ENCODE measurements at regions not wholly inside any gene's neighbourhood (a gene's known extent, or its start where the extent isn't known, plus 50 kb on each side); places are given as distances from the start of the nearest gene placed in this dataset.

DNA sequence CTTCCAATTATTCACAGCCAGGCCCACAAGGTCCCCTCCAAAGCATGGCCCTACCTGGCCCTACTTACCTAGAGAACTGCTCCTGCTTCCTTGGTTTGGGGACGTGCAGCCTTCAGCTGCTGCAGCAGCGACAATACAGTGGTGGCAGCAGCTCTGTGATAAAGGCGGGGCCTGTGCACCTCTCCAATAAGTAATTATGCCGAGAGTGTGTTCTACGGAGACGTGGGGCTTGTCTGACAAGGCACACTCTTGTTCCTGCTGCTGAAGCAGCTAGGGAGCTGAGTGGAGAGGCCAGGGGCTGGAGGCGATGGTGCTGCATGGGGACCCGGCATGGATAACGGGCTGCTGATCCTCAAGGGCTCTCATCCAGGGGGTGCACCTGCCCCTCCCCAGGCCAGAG lies 98.0 kb upstream of the THY1 start:
- DNase-seq, result no peak

GRCh38 chr11:119520400-119520799 lies 97.4 kb upstream of the THY1 start:
- DNase-seq, result no peak

DNA sequence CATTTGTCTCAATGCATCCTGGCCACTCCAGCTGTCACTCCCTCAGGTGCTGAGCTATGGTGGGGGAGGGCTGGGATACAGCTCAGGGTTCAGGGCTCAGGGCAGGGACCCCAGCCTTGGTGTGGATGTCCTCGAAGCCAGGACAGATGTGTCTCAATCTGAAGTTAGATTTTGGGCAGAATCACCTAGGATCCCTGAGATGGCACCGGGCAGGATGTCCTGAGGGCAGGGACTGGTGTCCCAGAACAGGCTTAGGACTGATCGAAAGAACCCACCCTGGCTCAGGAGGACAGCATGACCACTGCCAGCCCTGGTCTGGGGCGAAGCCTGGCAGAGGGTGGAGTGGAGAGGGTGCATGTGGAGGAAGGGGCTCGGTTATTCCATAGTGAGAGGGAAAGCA lies 96.8 kb upstream of the THY1 start:
- DNase-seq, result no peak

DNA sequence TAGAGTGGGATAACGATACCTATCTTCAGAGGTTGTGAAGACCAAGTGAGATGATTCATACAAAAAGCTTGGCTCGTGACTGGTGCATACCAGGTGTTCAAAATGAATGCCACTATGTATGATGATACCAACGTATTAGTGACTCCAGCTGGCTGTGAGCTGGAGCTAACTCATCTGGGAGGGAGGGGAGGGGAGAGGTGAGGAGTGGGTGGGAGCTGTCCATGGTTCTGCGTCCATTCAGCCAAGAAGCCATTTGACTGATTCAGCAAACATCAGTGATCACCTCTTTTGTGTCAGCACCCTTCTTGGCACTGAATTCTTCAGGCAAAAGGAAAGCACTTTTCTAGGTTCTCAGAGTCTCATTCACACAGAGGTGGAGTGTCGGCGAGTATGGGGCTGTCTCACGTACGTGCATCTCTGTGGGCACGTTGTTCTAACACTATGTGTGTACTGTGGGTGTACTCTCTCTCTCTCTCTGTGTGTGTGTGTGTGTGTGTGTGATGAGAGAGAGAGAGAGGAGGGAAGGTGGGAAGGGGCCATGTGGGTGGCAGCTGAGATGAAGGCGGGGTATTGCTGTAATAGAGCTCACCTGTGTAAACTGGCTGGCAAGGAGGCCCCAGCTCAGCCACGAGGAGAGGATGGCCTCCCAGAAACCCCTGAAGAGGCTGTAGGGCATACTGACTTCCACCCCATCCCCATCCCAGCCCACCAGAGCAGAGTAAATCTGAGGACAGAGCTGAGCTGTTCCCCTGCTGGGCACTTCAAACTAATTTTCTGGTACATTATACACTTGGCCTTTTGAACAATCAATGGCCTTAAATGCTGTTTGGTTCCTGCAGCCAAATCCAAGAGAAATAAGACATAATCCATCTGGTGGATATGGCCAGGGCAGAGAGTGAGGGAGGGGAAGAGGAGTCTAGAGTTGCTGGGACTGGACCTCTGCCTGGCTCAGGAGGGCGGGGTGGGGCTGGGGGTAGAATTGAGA lies 96.1 kb upstream of the THY1 start:
- DNase-seq, result peak; percentile 70

DNA sequence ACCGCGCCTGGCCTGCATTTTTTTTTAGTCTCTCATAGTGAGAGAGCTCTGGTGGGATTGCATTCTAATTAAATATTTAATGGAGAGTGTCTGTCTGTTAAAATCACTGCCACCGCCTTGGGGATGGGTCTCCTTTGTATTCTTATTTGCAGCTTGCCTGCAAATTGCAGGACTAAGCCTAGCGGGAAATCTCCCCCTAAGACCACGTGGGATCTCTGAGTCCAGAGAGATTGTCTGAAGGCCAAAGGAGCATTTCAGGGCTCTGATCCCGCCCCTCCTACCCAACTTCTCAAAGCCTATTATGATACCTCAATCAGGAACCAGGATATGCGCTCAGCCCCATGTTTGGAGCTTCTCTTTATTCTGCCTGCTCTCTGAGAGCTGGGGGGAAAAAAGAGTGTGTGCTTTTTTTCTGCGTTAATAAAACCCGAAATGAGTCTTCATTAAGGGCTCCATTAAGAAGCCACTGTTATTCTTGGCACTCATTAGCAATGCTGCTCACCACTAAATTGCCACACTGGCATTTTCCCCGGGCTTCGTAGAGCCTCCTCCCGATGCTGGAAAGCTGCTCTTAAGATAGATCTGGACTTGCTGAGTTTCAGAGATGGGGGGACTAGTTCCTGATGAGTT lies 92.9 kb upstream of the THY1 start:
- DNase-seq, result no peak

GRCh38 chr11:119513806-119514170 lies 90.8 kb upstream of the THY1 start:
- DNase-seq, result no peak

GRCh38 chr11:119513131-119513805 lies 90.3 kb upstream of the THY1 start:
- no peak for DNase-seq

GRCh38 chr11:119512369-119512768 lies 89.4 kb upstream of the THY1 start:
- DNase-seq, result no peak

GRCh38 chr11:119511614-119512306 lies 88.8 kb upstream of the THY1 start:
- DNase-seq, result no peak

- DNase-seq, result no peak
These were observed 87.0 kb upstream of the THY1 start for GRCh38 chr11:119509969-119510401.

DNA sequence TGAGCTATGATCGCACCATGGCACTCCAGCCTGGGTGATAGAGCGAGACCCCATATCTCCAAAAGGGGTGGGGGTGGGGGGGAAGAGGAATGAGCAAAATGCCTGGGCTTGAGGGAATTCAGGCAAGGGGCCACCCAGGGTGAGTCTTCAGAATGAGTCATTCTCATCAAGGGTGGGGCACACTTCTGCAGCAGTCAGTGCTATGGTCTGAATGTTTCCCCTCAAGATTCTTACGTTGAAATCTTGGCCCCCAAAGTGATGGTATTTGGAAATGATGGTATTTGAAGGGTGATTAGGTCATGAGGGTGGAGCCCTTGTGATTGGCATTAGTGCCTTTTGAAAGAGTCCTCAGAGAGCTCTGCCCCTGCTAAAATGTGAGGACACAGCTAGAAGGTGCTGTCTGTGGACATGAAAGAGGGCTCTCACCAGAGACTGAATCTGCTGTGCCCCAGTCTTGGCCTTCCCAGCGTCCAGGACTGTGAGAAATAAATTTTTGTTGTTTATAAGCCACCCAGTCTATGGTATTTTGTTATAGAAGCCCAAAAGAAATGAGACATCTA lies 86.4 kb upstream of the THY1 start:
- DNase-seq, result no peak

- DNase-seq, result no peak
These were observed 83.5 kb upstream of the THY1 start for GRCh38 chr11:119506436-119506835.

DNA sequence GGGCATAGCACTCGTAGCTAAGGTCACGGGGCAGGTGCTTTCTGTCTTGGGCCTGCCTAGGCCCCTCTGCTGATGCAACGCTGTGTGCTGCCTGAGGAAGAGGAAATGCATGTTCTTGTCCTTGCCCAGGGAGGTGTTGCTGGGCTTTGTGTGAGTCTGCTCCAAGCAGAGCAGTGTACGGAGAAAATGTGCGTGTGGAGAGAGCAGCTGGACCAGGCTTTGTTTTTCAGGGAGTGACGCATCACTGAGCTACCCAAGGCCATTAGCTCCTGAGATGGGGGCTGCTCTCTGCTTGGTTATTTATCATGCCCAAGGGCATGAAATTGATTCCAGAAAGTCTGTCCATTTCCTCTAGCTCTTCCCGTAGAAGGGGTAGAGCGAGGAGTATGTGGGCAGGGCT lies 82.9 kb upstream of the THY1 start:
- DNase-seq, result no peak

- no peak for DNase-seq
These were observed 82.1 kb upstream of the THY1 start for GRCh38 chr11:119505071-119505470.

DNA sequence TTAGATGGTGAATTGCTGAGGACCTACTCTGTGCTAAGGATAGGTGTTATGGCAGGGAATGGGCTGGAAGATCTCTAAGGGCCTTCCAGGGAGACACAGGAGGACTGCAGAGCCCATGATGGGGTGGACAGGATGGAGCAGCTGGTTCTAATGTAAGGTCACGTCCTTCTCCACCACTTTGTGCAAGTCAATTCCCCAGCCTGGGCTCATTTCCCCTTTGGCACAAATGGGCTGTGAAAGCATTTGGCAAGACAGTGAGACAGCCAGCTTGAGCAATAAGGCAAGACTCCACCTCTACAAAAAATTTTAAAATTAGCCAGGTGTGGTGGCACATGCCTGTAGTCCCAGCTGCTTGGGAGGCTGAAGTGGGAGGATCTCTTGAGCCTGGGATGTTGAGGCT lies 81.4 kb upstream of the THY1 start:
- DNase-seq, result no peak

- no peak for DNase-seq
These were observed 78.9 kb upstream of the THY1 start for GRCh38 chr11:119501777-119502405.

DNA sequence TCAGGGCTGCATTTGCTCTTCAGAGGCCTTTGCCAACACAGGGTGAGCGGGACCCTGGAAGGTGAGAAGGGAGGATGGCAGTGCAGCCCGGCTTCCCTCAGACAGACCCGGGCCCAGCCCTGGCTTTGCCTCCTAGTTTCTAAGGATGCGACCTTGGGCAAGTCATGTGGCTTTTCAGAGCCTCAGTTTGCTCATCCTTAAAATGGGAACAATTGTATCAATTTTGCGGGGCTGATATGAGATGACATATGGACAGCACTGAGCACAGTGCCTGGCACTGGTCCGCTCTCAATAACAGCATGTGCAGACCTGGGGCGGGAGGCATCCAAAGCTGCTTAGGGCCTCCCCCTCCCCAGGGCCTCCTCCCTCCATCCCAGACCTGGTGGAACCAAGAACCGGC lies 74.7 kb upstream of the THY1 start:
- no peak for DNase-seq

DNA sequence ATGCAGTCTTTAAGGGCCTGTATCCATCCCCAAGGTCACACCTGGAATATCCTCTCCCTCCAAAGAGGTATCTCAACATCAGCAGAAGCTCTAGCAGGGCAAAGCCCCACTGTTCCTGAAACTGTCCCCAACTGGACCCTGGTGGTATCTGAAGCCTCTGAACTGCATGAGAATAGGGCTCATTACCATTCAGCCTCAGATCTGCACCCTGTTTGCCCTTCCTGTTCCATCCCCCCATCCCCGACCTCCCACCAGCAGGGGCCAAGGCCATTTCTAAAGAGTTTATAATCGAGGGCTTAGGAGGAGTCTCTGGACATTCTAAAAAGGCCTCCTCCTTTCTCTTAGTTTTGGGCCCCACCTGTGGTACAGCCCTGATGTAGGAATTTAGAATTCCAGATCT lies 74.0 kb upstream of the THY1 start:
- no peak for DNase-seq

DNA sequence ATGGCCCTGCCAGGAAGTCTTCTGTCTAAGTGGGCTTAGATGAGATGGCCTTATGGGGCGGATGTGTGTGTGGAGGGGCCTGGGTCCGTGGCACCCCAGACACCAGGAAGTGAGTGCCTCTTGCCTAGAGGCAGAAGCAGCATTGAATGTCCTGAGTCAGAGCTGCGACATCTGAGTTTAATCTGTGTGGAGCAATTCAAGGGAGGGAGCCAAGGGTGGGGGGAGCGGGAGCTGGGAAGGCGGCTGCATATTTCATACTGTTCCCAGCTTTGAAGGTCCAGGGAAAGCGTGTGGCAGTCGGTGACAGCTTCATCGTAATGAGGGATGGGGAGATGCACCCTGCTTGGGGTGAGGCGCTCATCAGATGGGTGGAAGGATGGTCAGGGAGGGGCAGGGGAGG lies 73.5 kb upstream of the THY1 start:
- DNase-seq, result no peak

- DNase-seq, result peak; percentile 69
These were observed 70.7 kb upstream of the THY1 start for GRCh38 chr11:119493712-119494111.

DNA sequence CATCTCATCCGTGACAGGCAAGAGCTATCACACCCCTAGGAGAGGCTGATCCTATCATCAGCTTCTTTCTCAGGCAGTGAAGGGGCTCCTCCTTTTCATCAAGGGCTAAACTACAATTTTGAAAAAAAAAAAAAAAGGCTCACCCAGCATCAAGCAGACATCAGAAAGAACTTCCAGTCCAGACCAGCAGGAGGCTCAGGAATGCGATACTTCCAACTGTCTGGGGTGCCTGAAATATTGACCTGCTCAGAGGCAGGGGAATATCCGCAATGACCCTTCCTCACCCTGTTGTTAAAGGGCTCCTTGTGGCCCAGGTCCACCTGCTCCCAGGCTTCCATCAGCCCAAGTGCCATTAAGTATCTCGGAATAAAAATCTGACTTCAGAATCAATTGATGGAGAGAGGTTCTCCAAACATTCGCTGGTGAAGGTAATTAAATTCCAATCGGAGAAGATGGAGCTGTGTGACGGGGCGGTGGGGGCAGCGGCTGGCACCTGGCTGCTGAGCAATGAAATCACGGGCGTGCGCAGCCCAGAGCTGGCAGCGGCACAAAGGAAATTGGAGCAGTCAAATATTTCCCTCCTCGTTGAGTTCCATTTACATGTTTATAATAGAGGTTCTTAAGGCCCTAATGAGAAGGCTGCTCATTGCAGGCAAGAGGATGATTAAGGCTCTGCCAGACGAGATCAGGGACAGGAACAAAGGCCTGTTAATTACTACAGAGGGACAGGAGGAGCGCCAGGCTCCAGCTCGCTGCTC lies 69.0 kb upstream of the THY1 start:
- DNase-seq, result no peak
